ENCODE measurements at regions not wholly inside any gene's neighbourhood (a gene's known extent, or its start where the extent isn't known, plus 50 kb on each side); places are given as distances from the start of the nearest gene placed in this dataset.

GRCh38 chr5:125085797-125086505, 339.5 kb upstream of the ZNF608 start:
- no peak for TF ChIP-seq CTCF (IDR thresholded peaks at IDR 0.05)
- no peak for TF ChIP-seq POLR2AphosphoS5 (IDR thresholded peaks at IDR 0.05; ENCODE audit: low read depth, low read length)
- no peak for TF ChIP-seq SIN3A (IDR thresholded peaks at IDR 0.05; ENCODE audit: borderline replicate concordance, insufficient read depth, low read depth, low read length)
